ENCODE measurements at regions not wholly inside any gene's neighbourhood (a gene's known extent, or its start where the extent isn't known, plus 50 kb on each side); places are given as distances from the start of the nearest gene placed in this dataset.

- Histone ChIP-seq H2BK20ac (ENCODE audit: low read length) (no peak overlapping the region), H4K20me1 (replicated peaks in 1 of 2; ENCODE audit: control insufficient read depth in 1 of 2, insufficient read depth in 2 of 2, low read length in 2 of 2) (peaks cover 10 to 11% of the 10 kb centered on the region in 2 experiments), H3K18ac (ENCODE audit: extremely low read depth, low read length) (peak overlapping the region; percentile 3), H3K79me1 (ENCODE audit: low read depth, low read length) (peaks cover 2% of the 10 kb centered on the region; the same call in 1 of the 2 replicates), H3K4me2 (ENCODE audit: insufficient read depth in 1 of 2, low read depth in 2 of 2, low read length in 2 of 2) (peak overlapping the region; percentile 64 to 93), H2BK5ac (ENCODE audit: low read depth, low read length) (no peak overlapping the region), H3K4me3 (ENCODE audit: extremely low read depth in 1 of 4, insufficient read depth in 2 of 4, low read depth in 3 of 4, low read length in 4 of 4) (peak overlapping the region; percentile 58 to 71 (median 64)), H4K8ac (ENCODE audit: extremely low read depth, insufficient read depth, low read length) (peak overlapping the region; percentile 72; the same call in 1 of the 2 replicates), H3K27me3 (replicated peaks in 1 of 4; ENCODE audit: control insufficient read depth in 3 of 4, extremely low read depth in 1 of 4, insufficient read depth in 3 of 4, low read length in 3 of 4) (peaks cover 0 to 3% (median 1%) of the 10 kb centered on the region in 4 experiments; a peak in 2 of 7 replicates), H3K23me2 (ENCODE audit: low read depth, low read length) (peaks cover 2% of the 10 kb centered on the region), H3K14ac (ENCODE audit: insufficient read length) (no peak overlapping the region), H3K27ac (ENCODE audit: low read depth, low read length) (no peak overlapping the region), H2BK15ac (ENCODE audit: low read length) (0 out of 2 replicates have a peak overlapping the region, but pooled peaks have one; percentile 32), H3K56ac (replicated peaks; ENCODE audit: insufficient read length, low read depth, low read length) (peak overlapping the region; percentile 39), H3K9ac (replicated peaks in 1 of 4; ENCODE audit: extremely low read depth in 1 of 4, low read depth in 3 of 4, low read length in 3 of 4) (peak overlapping the region in 3 of 4 experiments; percentile 36 to 58 (median 56); a peak in 5 of 7 replicates), H2BK12ac (ENCODE audit: low read depth, low read length) (no peak overlapping the region), H2AFZ (ENCODE audit: low read length) (peak overlapping the region; percentile 43; the same call in 1 of the 2 replicates), H2BK120ac (replicated peaks; ENCODE audit: low read depth, low read length) (no peak overlapping the region), H3K36me3 (ENCODE audit: control insufficient read depth in 2 of 4, insufficient read depth in 4 of 4, low read length in 3 of 4) (no peaks in the 10 kb centered on the region), H3K79me2 (ENCODE audit: control insufficient read depth in 1 of 2, insufficient read depth in 2 of 2, low read length in 2 of 2) (peaks cover 8 to 34% of the 10 kb centered on the region in 2 experiments), H3K4me1 (replicated peaks in 1 of 4; ENCODE audit: control insufficient read depth in 3 of 4, insufficient read depth in 4 of 4, low read length in 3 of 4) (peaks cover 6 to 22% (median 13%) of the 10 kb centered on the region in 4 experiments; a peak in 6 of 7 replicates), H3K23ac (ENCODE audit: insufficient read length) (no peak overlapping the region), H4K91ac (replicated peaks; ENCODE audit: insufficient read length, low read length) (no peak overlapping the region), H3K9me3 (ENCODE audit: insufficient read depth in 2 of 2, low read depth in 1 of 2, low read length in 1 of 2) (no peaks in the 10 kb centered on the region), H4K5ac (ENCODE audit: insufficient read length, low read depth, low read length) (no peak overlapping the region), H3K4ac (replicated peaks; ENCODE audit: insufficient read length, low read depth, low read length) (no peak overlapping the region), H2AK5ac (ENCODE audit: low read depth, low read length) (no peak overlapping the region)
- no peak for DNase-seq (ENCODE audit: low read depth in 1 of 2, low spot score in 2 of 2)
- ChIA-PET POLR2A (ENCODE audit: partially characterized antibody) (interaction anchor here (0.6 to 1.4 kb wide), 6 partner anchors 12 to 147 kb away, joined by 3 to 5 read pairs (median 4); no protein-coding TSS in a partner anchor), CTCF (ENCODE audit: partially characterized antibody) (interaction anchor here (0.6 to 1.5 kb wide), 3 partner anchors 12 to 52 kb away, joined by 3 to 4 read pairs (median 3); no protein-coding TSS in a partner anchor)
- peak; percentile 36 for FAIRE-seq
- WGBS, 2 experiments (ENCODE audit: extremely low coverage in 1 of 2, insufficient coverage in 1 of 2, insufficient read length in 1 of 2, insufficient replicate concordance in 2 of 2, low coverage in 1 of 2, low lambda C conversion rate in 2 of 2, missing lambda C conversion rate in 1 of 2), result 37% methylated on average over 16 of the region's 16 CpGs; no CpG with 5 or more reads in 1 of the 2 experiments
- TF ChIP-seq POLR2A (IDR thresholded peaks at IDR 0.05; ENCODE audit: control extremely low read depth in 1 of 2, low read depth in 2 of 2, low read length in 2 of 2) (0 out of 3 replicates have a peak, but pooled peaks of 1 of the 2 experiments have one; percentile 13), KDM4A (IDR thresholded peaks at IDR 0.05; ENCODE audit: low read depth, low read length, severe bottlenecking) (no peak), CBX8 (IDR thresholded peaks at IDR 0.05; ENCODE audit: borderline replicate concordance, low read depth, low read length) (no peak)
These were observed 88.1 kb upstream of the ARHGAP32 start for GRCh38 chr11:129280027-129280811.

All from H1 (cell line).